ENCODE measurements at regions not wholly inside any gene's neighbourhood (a gene's known extent, or its start where the extent isn't known, plus 50 kb on each side); places are given as distances from the start of the nearest gene placed in this dataset.

DNA sequence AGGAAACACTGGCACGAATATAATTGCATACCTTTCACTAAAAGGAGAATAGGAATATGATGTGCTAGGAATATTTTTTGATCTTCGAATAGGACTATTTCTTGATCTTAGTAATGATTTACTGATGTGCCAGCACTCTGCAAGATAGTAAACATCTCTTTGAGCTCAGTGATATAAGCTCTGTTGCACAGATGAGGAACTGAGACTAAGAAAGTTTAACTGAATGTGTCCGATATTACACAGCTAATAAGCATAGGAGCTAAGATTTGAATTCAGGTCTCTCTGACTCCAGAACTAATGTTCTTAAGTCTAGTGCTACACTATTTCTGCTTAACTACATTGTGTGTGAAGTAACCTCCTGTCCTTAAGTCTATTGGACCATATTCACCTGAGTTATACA is 98.4 kb upstream of the PTPRZ1 start:
- TF ChIP-seq, protein P1, sequence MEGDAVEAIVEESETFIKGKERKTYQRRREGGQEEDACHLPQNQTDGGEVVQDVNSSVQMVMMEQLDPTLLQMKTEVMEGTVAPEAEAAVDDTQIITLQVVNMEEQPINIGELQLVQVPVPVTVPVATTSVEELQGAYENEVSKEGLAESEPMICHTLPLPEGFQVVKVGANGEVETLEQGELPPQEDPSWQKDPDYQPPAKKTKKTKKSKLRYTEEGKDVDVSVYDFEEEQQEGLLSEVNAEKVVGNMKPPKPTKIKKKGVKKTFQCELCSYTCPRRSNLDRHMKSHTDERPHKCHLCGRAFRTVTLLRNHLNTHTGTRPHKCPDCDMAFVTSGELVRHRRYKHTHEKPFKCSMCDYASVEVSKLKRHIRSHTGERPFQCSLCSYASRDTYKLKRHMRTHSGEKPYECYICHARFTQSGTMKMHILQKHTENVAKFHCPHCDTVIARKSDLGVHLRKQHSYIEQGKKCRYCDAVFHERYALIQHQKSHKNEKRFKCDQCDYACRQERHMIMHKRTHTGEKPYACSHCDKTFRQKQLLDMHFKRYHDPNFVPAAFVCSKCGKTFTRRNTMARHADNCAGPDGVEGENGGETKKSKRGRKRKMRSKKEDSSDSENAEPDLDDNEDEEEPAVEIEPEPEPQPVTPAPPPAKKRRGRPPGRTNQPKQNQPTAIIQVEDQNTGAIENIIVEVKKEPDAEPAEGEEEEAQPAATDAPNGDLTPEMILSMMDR (IDR thresholded peaks at IDR 0.05), result no peak
- no peak for TF ChIP-seq POLR2A (IDR thresholded peaks at IDR 0.05)

Measured in esophagus squamous epithelium (tissue), 4 donors.